HG03159 (cell line): ENCODE measurements at regions not wholly inside any gene's neighbourhood (a gene's known extent, or its start where the extent isn't known, plus 50 kb on each side); places are given as distances from the start of the nearest gene placed in this dataset.

ENCODE experiments used
- ATAC-seq: cut with Tn5 transposase; IDR thresholded peaks from one replicate; pipeline ENCODE4 v1.9.1; 2021; ENCODE audit warnings: mild to moderate bottlenecking, moderate library complexity; ENCODE audit not compliant: unreplicated experiment

DNA sequence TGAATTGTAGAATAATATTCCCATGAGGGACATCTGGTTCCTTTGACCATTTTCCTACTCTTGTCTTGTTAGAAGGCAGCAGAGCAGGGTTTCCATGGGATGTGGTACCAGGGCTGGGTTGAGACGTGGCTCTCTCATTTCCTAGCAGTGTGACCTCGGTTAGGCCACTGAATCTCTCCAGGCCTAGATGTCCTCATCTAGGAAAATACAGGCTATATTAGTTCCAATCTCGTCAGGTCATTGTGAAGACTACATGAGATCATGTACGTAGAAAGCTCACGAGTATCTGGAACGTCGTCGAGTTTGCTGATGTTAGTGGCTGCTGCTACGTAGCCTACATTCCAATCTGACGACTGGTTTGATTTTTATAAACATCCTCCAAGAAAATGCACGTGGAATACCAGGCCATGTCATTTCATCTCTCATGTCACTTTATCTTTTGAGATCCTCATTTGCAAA is 278.2 kb upstream of the GATB start:
- ATAC-seq: no peak

DNA sequence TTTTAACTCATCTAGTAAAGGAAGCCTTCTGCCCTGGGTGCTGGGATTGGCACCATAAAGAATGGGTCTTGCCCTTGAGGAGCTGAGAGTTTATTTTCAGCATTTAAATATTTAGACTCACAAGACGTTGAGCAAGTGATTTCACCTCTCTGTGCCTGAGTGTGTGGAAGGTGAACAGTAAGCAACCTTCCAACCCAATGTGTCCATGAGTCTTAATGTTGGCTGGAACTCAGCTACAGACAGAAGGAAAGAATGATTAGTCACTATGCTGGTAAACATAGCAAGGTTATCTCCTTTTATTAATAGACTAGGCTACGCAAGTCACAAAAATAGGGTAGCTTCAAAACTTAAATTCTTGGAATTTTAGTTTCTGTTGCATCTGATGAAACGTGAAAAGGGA is 277.4 kb upstream of the GATB start:
- no peak for ATAC-seq

DNA sequence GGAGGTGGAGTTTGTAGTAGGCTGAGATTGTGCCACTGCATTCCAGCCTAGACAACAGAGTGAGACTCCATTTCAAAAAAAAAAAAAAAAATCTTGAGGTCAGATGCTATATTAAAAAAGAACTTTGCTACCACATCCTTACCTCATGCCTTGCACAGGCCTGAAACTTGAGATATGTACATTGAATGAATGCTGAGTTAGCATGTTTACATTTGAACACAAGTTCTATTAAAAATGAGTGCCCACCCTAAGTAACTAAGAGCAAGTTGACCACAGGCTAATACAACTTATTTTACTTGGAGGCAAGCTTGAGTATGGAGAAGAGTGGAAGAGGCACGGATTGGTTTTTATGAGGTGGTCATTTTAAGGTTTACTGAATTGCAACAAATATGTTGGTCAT is 276.6 kb upstream of the GATB start:
- no peak for ATAC-seq

DNA sequence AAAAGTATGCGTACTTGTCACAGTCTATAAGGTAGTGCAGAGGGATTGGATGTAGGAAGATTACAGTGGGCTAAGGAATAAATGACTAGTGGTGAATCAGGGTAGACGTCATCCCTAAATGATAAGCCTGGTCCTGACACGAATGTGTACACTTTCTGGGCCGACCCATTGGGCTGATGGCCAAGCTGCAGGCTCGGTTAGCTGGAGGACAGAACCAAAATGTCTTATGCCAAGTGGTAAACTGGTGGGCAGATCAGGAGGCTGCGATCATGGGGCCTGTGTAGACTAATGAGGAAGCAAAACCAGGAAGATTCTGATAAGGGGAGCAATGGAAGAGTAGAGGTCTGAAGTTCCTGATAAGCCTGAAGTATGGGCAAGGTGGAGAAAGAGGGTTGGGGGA is 272.8 kb upstream of the GATB start:
- ATAC-seq: no peak

DNA sequence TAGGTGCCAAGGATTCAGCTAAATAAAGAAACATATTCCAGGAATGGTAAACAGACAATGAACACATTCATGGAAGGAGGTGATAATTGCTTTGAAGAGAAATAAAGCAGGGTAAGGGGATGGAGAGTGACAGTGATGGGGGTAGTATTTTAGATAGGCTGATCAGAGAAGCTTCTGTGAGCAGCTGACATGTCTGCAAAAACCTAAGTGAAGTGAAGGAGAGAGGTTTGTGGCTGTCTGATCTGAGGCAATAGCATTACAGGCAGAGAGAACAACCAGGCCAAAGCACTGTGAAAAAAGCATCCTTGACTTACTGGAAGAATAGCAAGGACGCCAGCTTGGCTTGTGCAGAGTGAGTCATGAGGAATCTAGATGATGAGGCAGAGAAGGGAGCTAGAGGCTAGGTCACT is 271.9 kb upstream of the GATB start:
- no peak for ATAC-seq

DNA sequence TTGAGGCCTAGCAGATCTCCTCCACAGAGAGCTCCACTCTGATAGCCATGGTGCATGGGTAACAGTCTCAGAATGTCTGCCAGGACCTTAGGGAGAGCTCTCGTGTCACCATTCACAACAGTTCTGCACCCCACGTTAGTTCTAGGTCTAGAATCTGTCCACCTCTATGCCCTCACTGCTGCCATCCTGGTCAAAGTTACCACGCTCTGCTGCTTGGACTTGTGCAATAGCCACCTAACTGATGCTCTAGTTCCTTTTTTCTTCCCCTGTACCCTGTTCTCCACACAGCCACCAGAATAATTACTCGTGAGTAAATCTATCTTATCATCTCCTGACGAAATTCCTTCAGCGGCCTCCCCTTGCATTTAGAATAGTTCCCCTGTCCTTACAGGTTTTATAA is 268.8 kb upstream of the GATB start:
- ATAC-seq: no peak

DNA sequence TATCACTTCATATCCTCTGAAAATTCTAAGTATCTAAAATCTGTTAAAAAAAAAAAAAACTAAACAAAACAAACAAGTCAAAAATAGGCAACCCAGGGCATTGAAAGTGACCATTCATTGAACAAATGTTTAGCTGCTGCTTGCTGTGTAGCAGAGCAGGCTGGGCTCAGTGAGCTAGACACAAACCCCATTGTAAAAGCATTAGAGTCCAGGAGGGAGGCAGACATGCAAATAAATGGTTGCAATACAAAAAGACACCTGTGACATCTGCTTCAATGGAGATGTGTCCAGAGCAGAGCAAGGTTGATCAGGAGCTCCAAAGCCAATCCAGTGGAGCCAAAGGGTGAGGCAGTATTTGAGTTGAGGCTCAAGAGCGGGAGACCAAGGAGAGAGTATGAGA is 267.3 kb upstream of the GATB start:
- ATAC-seq: no peak

DNA sequence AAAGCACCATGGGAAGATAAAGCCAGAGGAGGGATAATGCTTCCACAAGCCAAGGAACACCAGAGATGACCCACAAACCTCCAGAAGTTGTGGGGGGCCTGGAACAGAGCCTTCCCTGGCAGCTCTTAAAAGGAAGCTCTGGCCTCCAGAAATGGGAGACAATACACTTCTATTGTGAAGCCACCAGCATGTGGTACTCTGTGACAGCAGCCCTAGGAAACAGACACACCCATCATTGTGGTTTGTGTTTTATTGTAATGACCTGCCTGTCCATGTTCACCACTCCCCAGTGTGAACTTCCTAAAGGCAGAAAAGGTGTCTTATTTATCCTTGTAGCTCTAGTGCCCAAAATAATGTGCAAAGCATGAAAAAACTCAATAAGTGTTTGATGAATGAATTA is 264.1 kb upstream of the GATB start:
- no peak for ATAC-seq

DNA sequence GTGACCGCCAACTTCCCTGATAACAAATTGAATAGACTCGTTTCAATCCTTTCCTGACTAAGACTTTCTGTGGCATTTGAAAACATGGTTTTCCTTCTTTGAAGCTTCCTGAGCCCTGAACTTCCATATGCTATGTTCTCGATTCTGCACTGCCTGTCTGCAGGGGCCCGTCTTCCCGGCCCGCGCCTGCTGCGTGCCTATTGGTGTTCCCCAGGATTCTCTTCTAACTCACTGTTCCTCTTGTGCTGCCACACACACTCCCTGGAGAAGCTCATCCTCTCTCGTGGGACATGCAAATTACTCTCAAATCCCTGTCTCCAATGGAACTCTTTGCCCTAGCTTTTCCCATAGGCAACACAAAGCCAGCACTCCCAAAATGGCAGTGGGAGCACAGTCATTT is 262.9 kb upstream of the GATB start:
- no peak for ATAC-seq

DNA sequence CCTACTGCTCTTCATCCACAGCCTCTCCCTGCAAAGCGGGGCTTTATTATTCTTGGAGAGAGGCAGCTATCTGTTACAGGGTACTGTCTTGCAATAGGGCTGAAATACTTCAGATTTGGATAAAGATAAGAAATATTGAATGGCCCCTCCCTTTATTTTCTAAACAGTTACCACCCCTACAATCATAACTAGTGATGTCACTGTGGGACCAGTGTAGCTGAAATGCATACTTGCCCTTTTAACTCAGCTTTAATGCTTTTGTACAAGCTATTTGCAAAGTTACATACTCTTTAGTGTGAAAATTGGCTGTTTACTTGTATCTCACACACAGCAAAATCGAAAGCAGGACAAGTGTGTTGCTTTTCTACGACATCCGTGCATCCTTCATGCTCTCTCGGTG is 261.7 kb upstream of the GATB start:
- no peak for ATAC-seq

DNA sequence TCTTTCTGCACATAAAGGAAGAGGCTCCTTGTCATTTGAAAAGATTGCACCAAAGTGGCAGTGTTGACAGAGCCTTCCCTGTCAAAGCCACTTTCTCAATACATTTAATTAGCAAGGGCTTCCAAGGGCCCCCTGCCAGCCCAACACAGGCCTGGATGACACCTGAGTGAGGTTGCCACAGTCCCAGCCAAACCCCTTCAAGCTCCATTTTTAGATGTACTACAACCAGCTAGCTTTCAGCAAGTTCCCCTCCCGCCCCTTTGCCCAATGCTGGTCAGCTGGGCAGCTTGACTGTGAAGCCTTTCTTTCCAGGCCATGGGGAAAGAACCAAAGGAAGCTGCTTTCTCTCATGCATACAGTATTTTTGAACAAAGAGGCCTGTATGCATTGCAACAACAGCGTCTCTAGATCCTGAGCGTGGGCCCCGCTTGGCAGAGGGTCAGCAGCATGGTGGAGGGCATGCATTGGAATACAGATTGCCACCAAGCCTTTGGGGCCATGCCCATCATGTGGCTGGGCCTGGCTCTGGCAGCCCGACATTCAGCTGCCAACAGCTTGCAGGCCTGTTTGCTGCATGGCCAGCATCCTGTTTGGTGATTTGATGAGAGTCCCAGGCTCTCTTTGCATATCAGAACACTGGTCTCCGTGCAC is 261.1 kb upstream of the GATB start:
- ATAC-seq: no peak

DNA sequence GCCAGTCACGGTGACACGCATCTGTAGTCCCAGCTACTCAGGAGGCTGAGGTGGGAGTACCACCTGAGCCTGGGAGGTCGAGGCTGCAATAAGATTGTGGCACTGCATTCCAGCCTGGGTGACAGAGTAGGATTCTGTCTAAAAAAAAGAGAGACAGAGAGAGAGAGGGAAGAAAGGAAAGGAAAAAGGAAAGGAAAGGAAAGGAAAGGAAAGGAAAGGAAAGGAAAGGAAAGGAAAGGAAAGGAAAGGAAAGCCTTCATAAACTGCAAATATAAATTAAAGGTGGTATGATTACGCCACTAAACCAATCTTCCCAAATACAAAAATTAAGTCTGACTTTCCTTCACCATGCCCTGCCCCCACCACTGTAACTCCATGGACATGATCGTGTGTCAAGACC is 259.3 kb upstream of the GATB start:
- no peak for ATAC-seq

DNA sequence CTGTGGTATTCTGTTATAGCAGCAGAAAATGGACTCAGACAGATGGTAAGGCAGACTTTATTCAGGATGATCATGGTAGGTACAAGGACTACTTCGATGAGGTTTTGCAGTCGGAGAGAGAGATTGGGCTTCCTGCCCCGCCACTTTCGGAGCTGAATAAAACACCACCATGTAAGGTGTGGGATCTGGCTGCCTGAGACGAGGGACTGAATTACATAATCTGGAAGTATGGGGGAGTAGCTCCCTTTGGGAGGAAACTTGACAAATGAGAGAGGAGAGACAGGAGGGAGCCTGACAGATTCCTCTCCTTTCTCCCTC is 255.5 kb upstream of the GATB start:
- no peak for ATAC-seq

DNA sequence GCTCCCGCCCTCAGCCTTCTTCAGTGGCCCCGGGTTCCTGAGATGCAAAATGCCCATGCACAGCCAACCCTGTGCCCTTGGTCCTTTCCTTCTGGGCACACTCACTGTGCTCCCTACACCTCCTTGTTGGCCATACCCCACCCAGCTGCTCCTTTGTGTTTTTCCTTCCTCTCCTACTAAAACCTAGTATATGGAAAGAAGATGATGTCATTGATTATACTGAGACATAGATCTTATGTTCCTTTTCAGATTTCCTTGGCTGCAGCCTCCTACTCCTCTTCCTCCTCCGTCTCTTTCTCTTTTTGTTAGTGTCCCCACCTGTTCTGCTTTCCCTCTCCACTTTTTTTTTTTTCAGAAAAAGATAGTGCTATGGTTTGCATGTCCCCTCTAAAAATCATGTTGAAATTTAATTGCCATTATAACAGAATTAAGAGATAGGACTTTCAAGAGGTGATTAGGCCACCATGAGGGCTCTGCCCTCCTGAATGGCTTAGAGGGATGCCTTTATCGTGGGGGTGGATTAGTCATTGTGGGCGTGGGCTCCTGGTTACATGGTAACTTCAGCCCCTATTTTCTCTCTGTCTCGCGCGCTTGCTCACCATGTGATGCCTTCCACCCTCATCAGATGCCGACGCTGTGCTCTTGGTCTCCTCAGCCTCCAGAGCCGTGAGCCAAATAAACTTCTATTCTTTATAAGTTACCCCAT is 254.9 kb upstream of the GATB start:
- ATAC-seq: no peak

DNA sequence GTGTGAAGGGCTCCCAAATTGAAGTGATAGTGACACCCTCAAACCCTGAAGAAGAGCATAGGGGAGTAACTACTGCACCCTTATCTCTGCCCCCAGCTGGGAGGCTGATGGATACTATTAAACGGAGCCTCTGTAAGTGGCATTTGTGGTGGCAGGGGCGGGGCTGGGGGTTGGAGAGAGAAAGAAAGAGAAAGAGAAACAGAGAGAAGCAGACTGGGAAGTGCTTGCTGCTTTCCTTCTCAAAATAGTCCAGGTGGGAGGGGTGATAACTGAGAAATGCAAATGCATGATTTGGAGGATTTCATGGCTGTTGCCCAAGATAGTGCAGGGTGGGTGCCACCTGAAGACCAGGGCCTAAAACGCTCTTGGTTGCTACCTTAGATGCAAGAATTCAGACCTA is 253.5 kb upstream of the GATB start:
- ATAC-seq: peak; percentile 88

DNA sequence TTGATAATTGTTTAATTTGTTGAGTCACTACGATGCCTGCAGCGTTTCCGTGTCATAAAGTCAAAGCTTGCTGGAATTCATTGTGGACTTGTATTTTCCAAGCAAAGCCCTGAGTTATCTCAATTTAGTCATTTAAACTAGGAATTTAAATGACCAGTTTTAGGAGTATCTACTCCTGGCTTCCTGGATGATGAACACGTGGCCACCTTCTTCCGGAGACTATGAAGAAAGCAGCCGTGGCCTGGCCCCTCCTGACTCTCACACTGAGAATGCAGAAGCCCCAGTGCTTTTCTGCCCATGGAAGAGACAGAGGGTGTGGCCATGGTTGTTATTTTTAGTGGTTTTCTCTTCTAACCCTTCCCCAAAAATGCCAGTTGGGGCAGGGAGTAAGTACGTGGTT is 250.7 kb upstream of the GATB start:
- no peak for ATAC-seq

DNA sequence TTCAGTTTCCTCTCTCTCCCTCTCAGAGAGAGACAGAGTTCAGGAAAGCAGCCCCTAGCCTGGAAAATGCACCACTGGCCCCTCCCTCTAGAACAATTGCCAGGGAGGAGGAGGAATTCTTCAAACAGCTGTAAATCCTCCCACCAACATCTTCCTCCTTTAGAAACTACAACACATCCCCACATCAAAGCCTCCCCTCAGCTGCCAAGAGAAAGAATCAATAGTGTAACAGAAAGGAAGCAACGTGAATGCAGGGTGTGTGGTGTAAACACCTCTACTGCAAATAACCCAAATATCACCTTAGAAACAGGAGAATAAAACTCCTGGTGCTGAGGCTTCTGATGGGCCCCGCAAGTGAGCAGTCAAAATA is 249.9 kb upstream of the GATB start:
- no peak for ATAC-seq

DNA sequence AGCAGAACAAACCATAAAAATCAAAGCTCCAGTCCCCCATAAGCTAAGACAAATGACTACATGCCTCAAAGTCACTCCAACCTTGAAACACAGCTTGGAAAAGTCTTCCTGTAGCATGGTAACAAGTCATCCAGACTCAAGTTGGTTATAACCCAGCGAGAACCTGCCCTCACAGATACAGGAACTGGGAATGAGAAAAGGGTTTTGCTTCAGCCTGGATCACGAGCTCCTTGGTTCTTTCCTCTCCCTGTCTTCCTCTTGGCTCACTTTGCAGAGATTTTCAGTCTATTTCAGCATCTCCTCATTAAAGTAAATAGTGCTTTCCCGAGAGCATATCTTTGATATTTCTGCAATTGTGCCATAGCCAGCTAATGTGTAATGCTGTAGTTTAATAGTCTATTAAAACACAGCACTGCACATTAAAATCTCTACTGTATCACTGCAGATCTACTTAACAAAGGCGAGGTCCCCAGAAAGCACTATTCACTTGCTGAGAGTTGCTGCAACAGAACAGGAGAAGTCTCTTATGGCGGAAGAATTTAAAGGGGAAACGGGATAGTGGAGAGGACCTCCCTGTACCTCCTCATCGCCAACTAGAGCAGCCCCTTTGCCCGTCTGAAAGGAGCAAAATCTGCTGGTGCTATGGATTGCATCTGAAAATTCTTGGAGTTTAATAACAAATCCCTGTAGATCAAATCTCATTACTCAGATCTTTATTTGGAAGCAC is 249.3 kb upstream of the GATB start:
- ATAC-seq: no peak

DNA sequence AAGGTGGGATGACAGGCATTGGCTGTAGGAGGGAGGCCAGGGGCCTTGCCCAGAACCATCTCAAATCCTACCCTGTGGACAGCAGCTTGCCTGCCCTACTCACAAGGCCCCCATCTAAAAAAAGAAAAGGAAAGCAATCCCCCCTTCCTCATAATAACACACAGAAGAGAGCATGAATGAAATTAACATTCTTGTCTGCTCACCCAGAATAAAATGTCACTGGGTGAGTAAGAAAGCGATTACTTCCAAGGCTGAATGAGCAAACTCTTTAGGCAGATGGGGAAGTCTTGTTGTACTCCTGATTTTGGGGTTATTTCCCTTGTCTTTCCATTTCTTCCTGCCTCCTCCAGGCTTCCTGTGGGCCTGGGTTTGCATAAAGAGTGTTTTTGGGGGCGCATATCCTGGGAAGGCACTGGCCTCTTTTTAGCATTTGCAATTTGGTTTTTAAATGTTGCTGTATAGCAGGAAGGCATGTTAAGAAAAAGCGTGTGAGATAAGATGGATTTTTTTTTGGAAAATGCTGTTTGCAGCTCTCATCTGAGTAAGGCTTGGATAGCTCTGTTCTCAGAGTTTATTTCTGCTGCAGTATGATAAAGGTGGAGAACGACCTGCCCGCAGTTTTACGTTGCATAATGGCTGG is 248.3 kb upstream of the GATB start:
- ATAC-seq: no peak

DNA sequence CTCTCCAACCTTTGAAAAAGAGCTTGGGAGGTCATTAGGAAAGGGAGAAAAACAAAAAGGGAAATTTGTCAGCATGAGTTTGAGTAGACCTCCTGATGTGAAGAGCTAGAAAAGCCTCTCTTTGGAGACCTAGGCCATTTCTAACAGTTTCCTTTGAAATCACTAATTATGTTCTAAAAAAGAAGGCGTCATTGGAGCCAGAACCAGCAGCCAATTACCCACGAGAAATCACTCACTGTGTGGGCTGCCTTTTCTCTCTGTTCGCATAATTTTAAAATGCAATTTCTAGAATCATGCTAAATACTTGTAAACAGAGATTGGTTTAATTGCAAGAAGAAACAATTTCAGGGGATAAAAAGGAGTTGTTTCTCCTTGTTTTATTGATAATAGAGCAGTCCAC is 246.3 kb upstream of the GATB start:
- ATAC-seq: no peak

DNA sequence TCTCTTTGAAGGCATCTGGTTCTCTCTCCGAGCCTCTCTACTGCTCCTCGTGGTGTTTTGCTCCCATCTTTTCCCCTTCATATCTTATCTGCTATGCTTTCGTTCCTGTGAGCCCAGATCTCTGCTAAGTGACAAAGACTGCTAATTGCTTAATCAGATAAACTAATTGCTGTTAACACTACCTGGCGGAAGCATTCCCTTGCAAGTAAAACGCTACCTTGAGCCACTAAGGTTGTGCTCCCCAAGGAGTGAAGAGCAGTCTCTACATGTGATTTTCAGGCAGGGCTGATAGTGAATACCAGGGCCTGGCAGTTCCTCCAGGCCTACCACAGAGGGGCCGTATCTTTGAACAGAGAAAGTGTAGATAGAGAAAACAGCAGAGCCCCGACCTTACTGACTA is 244.0 kb upstream of the GATB start:
- ATAC-seq: no peak

DNA sequence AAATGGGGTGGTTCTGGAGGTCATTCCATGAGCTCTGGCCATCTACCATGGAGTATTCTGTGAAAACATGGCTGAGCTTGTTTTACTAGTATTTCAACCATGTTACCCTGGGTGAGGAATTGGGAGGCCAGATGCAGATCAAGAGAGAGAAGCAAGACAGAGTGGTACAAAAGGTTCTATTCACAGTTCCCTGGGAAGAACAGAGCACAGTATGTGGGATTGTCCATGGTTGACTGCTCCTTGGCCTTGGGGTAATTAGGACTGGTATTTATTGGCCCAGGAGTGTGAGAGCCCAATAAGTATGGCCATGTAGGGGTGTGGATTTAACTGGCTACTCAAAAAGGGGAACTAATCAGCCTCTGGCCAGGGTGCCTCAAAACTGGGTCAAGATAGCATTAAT is 239.7 kb upstream of the GATB start:
- no peak for ATAC-seq
